Smooth muscle cell (in vitro differentiated cells): ENCODE measurements at regions not wholly inside any gene's neighbourhood (a gene's known extent, or its start where the extent isn't known, plus 50 kb on each side); places are given as distances from the start of the nearest gene placed in this dataset.

ENCODE experiments used
- DNase-seq: peaks from one replicate; lab custom pipeline; 2025; ENCODE audit not compliant: unreplicated experiment; lab: John Stamatoyannopoulos, UW
- H2AFZ ChIP-seq: fragments of 200-600 bp; sonication (generic); 2 replicates; pipeline ENCODE4 v1.6.0; 2016; ENCODE audit warnings: antibody characterized with exemption, low read depth, mild to moderate bottlenecking
- H3F3A ChIP-seq: fragments of 200-600 bp; sonication (generic); 2 replicates; pipeline ENCODE4 v1.6.0; 2017; ENCODE audit warnings: antibody characterized with exemption, low read depth
- H3K27ac ChIP-seq: fragments of 200-600 bp; sonication (generic); 2 replicates; pipeline ENCODE4 v1.5.1; 2016; ENCODE audit warnings: low read depth, mild to moderate bottlenecking
- H3K27me3 ChIP-seq: fragments of 200-600 bp; sonication (generic); 2 replicates; pipeline ENCODE4 v1.6.1; 2016; ENCODE audit warnings: low read depth, mild to moderate bottlenecking
- H3K36me3 ChIP-seq: fragments of 200-600 bp; sonication (generic); 2 replicates; pipeline ENCODE4 v1.5.1; 2016; ENCODE audit warnings: low read depth
- H3K4me1 ChIP-seq: fragments of 200-600 bp; sonication (generic); 2 replicates; pipeline ENCODE4 v1.5.1; 2016; ENCODE audit warnings: low read depth
- H3K4me2 ChIP-seq: fragments of 200-600 bp; sonication (generic); 2 replicates; pipeline ENCODE4 v1.6.0; 2016; ENCODE audit warnings: mild to moderate bottlenecking
- H3K4me3 ChIP-seq: fragments of 200-600 bp; sonication (generic); 2 replicates; pipeline ENCODE4 v1.5.1; 2016; ENCODE audit warnings: mild to moderate bottlenecking
- H3K79me2 ChIP-seq: fragments of 200-600 bp; sonication (generic); 2 replicates; pipeline ENCODE4 v1.6.0; 2016; ENCODE audit warnings: low read depth, mild to moderate bottlenecking
- H3K9ac ChIP-seq: fragments of 200-600 bp; sonication (generic); 2 replicates; pipeline ENCODE4 v1.6.0; 2016; ENCODE audit warnings: low read depth
- H3K9me3 ChIP-seq: fragments of 200-600 bp; sonication (generic); replicated peaks from 2 replicates; pipeline ENCODE4 v1.5.1; 2016; ENCODE audit warnings: low read depth
- H4K20me1 ChIP-seq: fragments of 200-600 bp; sonication (generic); 2 replicates; pipeline ENCODE4 v1.6.0; 2016; ENCODE audit warnings: low read depth
- WGBS: methylation state at CpG from one replicate; pipeline ENCODE4 v1.1.7; 2016; ENCODE audit warnings: low lambda C conversion rate; 5-methylcytosine and 5-hydroxymethylcytosine counted together
- TF ChIP-seq, protein P1 (sequence below): fragments of 200-600 bp; sonication (generic); IDR thresholded peaks from 2 replicates; pipeline ENCODE4 v1.5.1; 2017; ENCODE audit warnings: borderline replicate concordance, mild to moderate bottlenecking, antibody characterized with exemption; ENCODE audit not compliant: insufficient read depth, poor library complexity, severe bottlenecking

DNA sequence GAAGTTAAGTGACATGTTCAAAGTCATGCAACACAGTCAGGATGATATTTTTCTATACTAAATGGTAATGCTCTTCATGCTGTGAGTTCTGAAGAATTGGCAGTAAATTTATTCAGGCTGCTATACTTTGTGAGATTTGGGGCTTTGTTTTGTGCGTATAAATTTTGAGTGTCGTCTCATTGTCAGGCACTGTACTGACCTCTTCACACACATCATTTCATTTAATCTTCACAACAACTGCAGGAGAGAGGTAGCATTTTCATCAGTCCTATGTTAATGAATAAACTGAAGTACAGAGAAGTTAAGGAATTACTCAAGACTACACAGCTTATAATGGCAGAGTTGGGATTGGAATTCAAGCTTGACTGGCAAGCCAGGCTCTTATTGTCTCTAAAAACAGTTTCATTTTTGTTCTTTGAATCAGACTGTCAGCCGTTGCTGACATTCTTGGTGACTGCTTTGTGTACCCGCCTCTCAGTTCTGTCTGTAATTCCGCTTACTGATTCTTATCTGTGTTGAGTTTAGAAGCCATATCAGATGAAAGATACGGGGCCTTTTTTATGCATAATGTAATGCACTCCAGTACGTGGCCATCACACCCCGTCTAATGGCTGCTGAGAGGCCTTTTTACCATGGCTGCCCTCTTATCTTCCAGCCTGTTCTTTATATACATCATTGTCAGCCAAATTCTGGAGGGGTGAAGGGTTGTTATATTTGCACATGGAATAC, 274.9 kb downstream of the UTRN start:
- Histone ChIP-seq H3K4me3 (no peak overlapping the region), H3K36me3 (no peaks in the 10 kb centered on the region), H3K27me3 (no peaks in the 10 kb centered on the region), H3K27ac (no peak overlapping the region), H3K79me2 (no peaks in the 10 kb centered on the region), H3K4me2 (peak overlapping the region; percentile 38), H3F3A (no peaks in the 10 kb centered on the region), H3K9ac (no peak overlapping the region), H3K4me1 (no peaks in the 10 kb centered on the region), H2AFZ (no peak overlapping the region), H3K9me3 (no peaks in the 10 kb centered on the region), H4K20me1 (no peaks in the 10 kb centered on the region)
- TF ChIP-seq, protein P1, sequence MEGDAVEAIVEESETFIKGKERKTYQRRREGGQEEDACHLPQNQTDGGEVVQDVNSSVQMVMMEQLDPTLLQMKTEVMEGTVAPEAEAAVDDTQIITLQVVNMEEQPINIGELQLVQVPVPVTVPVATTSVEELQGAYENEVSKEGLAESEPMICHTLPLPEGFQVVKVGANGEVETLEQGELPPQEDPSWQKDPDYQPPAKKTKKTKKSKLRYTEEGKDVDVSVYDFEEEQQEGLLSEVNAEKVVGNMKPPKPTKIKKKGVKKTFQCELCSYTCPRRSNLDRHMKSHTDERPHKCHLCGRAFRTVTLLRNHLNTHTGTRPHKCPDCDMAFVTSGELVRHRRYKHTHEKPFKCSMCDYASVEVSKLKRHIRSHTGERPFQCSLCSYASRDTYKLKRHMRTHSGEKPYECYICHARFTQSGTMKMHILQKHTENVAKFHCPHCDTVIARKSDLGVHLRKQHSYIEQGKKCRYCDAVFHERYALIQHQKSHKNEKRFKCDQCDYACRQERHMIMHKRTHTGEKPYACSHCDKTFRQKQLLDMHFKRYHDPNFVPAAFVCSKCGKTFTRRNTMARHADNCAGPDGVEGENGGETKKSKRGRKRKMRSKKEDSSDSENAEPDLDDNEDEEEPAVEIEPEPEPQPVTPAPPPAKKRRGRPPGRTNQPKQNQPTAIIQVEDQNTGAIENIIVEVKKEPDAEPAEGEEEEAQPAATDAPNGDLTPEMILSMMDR, result no peak
- no peak for DNase-seq
- 40% methylated on average over 8 of the region's 8 CpGs for WGBS

DNA sequence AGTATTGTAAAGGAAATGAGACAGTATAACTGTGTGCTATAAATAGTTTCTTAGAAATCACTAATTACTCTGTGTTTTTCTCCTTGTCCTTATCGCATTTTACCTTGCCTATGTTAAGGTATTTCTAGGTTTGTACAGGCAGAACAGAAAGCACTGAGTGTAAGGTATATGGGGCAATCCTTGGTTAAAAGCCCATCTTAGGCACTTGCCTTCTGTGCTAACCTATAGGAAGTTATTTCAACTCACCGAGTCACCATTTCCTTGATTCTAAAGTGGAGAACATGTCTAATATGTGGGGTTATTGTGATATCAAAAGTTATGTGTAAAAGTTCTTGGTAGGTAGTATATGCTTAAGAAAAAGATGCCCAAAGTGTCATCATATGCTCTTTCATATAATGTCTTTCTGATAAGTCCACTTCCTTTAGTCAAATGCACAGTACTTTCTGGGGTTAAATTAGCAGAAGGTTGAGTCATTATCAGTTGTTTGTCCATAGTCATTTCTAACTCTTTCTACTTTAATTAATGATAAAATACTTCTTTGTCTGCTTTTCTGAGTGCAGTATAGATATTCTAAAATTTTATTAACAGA, 276.4 kb downstream of the UTRN start:
- TF ChIP-seq, protein P1, result no peak
- DNase-seq, result no peak
- WGBS, result 100% methylated on average over 2 of the region's 2 CpGs

DNA sequence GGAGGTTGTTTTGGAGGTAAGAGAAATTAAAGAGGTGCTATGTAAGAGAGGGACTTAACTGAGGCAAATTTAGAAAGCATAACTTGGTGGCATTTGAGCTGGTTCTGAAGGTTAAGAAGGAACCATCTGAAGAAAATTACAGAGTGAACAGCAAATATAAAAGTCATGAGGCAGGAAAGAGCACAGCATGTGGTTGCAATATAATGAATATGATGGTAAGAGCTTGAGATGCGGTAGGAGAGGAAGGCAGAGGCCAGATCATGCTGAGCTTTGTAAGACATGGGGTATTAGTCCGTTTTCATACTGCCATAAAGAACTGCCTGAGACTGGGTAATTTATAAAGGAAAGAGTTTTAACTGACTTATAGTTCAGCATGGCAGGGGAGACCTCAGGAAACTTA, 279.1 kb downstream of the UTRN start:
- no peaks in the 10 kb centered on the region for H4K20me1 ChIP-seq
- no peaks in the 10 kb centered on the region for H3K36me3 ChIP-seq
- TF ChIP-seq, protein P1, result no peak
- no peak overlapping the region for H2AFZ ChIP-seq
- H3K4me1 ChIP-seq, result peaks cover 3% of the 10 kb centered on the region
- H3K79me2 ChIP-seq, result no peaks in the 10 kb centered on the region
- H3K9ac ChIP-seq, result no peak overlapping the region
- H3F3A ChIP-seq, result no peaks in the 10 kb centered on the region
- no peaks in the 10 kb centered on the region for H3K9me3 ChIP-seq
- no peak overlapping the region for H3K27ac ChIP-seq
- H3K27me3 ChIP-seq, result no peaks in the 10 kb centered on the region
- no peak for DNase-seq
- WGBS, result 94% methylated on average over 2 of the region's 2 CpGs
- H3K4me3 ChIP-seq, result no peak overlapping the region
- no peak overlapping the region for H3K4me2 ChIP-seq

More for the DNA sequence above, 276.4 kb downstream of the UTRN start:
- Histone ChIP-seq H4K20me1 (no peaks in the 10 kb centered on the region), H3K9me3 (no peaks in the 10 kb centered on the region), H3K36me3 (no peaks in the 10 kb centered on the region), H3K4me1 (no peaks in the 10 kb centered on the region), H2AFZ (no peak overlapping the region), H3K79me2 (no peaks in the 10 kb centered on the region), H3K27ac (no peak overlapping the region), H3K27me3 (no peaks in the 10 kb centered on the region), H3K4me2 (no peak overlapping the region), H3K9ac (no peak overlapping the region), H3K4me3 (no peak overlapping the region), H3F3A (no peaks in the 10 kb centered on the region)
